ENCODE measurements at regions not wholly inside any gene's neighbourhood (a gene's known extent, or its start where the extent isn't known, plus 50 kb on each side); places are given as distances from the start of the nearest gene placed in this dataset.

GRCh38 chr5:174243904-174244303 lies 198.4 kb downstream of the NSG2 start:
- no peak for DNase-seq
- no peak overlapping the region for H4K5ac ChIP-seq (ENCODE audit: low read length)
- H4K8ac ChIP-seq (ENCODE audit: low read depth, low read length), result no peak overlapping the region
- no peak overlapping the region for H2BK120ac ChIP-seq (ENCODE audit: low read depth, low read length)
- no peaks in the 10 kb centered on the region for H3K36me3 ChIP-seq (ENCODE audit: control insufficient read depth, insufficient read depth, low read length)
- no peak overlapping the region for H3K4ac ChIP-seq (ENCODE audit: low read depth, low read length)
- no peak overlapping the region for H3K4me3 ChIP-seq (ENCODE audit: low read length)
- H3K79me2 ChIP-seq (ENCODE audit: control insufficient read depth, insufficient read depth, low read length), result no peaks in the 10 kb centered on the region
- no peak overlapping the region for H3K56ac ChIP-seq (ENCODE audit: low read length)
- H3K79me1 ChIP-seq (ENCODE audit: low read length), result no peaks in the 10 kb centered on the region
- no peaks in the 10 kb centered on the region for H3K4me1 ChIP-seq (ENCODE audit: control insufficient read depth, low read depth, low read length)
- H2AK5ac ChIP-seq (ENCODE audit: low read length), result no peak overlapping the region
- H3K27me3 ChIP-seq (ENCODE audit: insufficient read depth, low read length, poor library complexity), result no peaks in the 10 kb centered on the region
- H3K9ac ChIP-seq (ENCODE audit: low read length), result no peak overlapping the region
- H2BK15ac ChIP-seq (replicated peaks; ENCODE audit: low read depth), result no peak overlapping the region
- no peak overlapping the region for H3K4me2 ChIP-seq (ENCODE audit: low read length)
- H3K27ac ChIP-seq (ENCODE audit: low read depth, low read length), result no peak overlapping the region
- no CpG with 5 or more reads among the region's 2 CpGs for WGBS (ENCODE audit: extremely low coverage, insufficient coverage, low lambda C conversion rate)
- no peak overlapping the region for H3K23ac ChIP-seq (ENCODE audit: low read length)
- no peak overlapping the region for H3K18ac ChIP-seq (ENCODE audit: low read length)
- H2BK5ac ChIP-seq (ENCODE audit: low read length), result no peak overlapping the region

GRCh38 chr5:174245516-174246075 lies 200.1 kb downstream of the NSG2 start:
- Histone ChIP-seq H2BK15ac (replicated peaks; ENCODE audit: low read depth) (no peak overlapping the region), H3K4ac (ENCODE audit: low read depth, low read length) (no peak overlapping the region), H3K79me1 (ENCODE audit: low read length) (no peaks in the 10 kb centered on the region), H2BK5ac (ENCODE audit: low read length) (no peak overlapping the region), H4K8ac (ENCODE audit: low read depth, low read length) (no peak overlapping the region), H3K18ac (ENCODE audit: low read length) (no peak overlapping the region), H3K23ac (ENCODE audit: low read length) (no peak overlapping the region), H2AK5ac (ENCODE audit: low read length) (no peak overlapping the region), H3K79me2 (ENCODE audit: control insufficient read depth, insufficient read depth, low read length) (no peaks in the 10 kb centered on the region), H3K9ac (ENCODE audit: low read length) (no peak overlapping the region), H3K56ac (ENCODE audit: low read length) (no peak overlapping the region), H3K4me2 (ENCODE audit: low read length) (no peak overlapping the region), H3K27ac (ENCODE audit: low read depth, low read length) (no peak overlapping the region), H3K4me1 (ENCODE audit: control insufficient read depth, low read depth, low read length) (no peaks in the 10 kb centered on the region), H4K5ac (ENCODE audit: low read length) (no peak overlapping the region), H3K36me3 (ENCODE audit: control insufficient read depth, insufficient read depth, low read length) (no peaks in the 10 kb centered on the region), H3K4me3 (ENCODE audit: low read length) (no peak overlapping the region), H3K27me3 (ENCODE audit: insufficient read depth, low read length, poor library complexity) (no peaks in the 10 kb centered on the region), H2BK120ac (ENCODE audit: low read depth, low read length) (no peak overlapping the region)
- WGBS (ENCODE audit: extremely low coverage, insufficient coverage, low lambda C conversion rate), result no CpG with 5 or more reads among the region's 8 CpGs
- DNase-seq, result no peak

- Histone ChIP-seq H3K9ac (ENCODE audit: low read length) (no peak overlapping the region), H3K79me2 (ENCODE audit: control insufficient read depth, insufficient read depth, low read length) (no peaks in the 10 kb centered on the region), H3K27me3 (ENCODE audit: insufficient read depth, low read length, poor library complexity) (no peaks in the 10 kb centered on the region), H3K27ac (ENCODE audit: low read depth, low read length) (no peak overlapping the region), H3K79me1 (ENCODE audit: low read length) (no peaks in the 10 kb centered on the region), H2BK120ac (ENCODE audit: low read depth, low read length) (no peak overlapping the region), H2BK15ac (replicated peaks; ENCODE audit: low read depth) (no peak overlapping the region), H3K36me3 (ENCODE audit: control insufficient read depth, insufficient read depth, low read length) (no peaks in the 10 kb centered on the region), H2AK5ac (ENCODE audit: low read length) (no peak overlapping the region), H4K5ac (ENCODE audit: low read length) (no peak overlapping the region), H3K4me1 (ENCODE audit: control insufficient read depth, low read depth, low read length) (no peaks in the 10 kb centered on the region), H3K4ac (ENCODE audit: low read depth, low read length) (no peak overlapping the region), H3K4me3 (ENCODE audit: low read length) (no peak overlapping the region), H2BK5ac (ENCODE audit: low read length) (no peak overlapping the region), H3K18ac (ENCODE audit: low read length) (no peak overlapping the region), H4K8ac (ENCODE audit: low read depth, low read length) (no peak overlapping the region), H3K56ac (ENCODE audit: low read length) (no peak overlapping the region), H3K4me2 (ENCODE audit: low read length) (no peak overlapping the region), H3K23ac (ENCODE audit: low read length) (no peak overlapping the region)
- DNase-seq, result no peak
- WGBS (ENCODE audit: extremely low coverage, insufficient coverage, low lambda C conversion rate), result no CpG with 5 or more reads among the region's 1 CpG
Measured at GRCh38 chr5:174246743-174247142, 201.2 kb downstream of the NSG2 start.

GRCh38 chr5:174247301-174247700 lies 201.8 kb downstream of the NSG2 start:
- no peak overlapping the region for H3K9ac ChIP-seq (ENCODE audit: low read length)
- no peak overlapping the region for H3K4me3 ChIP-seq (ENCODE audit: low read length)
- H3K79me1 ChIP-seq (ENCODE audit: low read length), result no peaks in the 10 kb centered on the region
- no peak overlapping the region for H3K23ac ChIP-seq (ENCODE audit: low read length)
- H2BK15ac ChIP-seq (replicated peaks; ENCODE audit: low read depth), result no peak overlapping the region
- no peak overlapping the region for H4K5ac ChIP-seq (ENCODE audit: low read length)
- H4K8ac ChIP-seq (ENCODE audit: low read depth, low read length), result no peak overlapping the region
- H3K27ac ChIP-seq (ENCODE audit: low read depth, low read length), result no peak overlapping the region
- H3K4me1 ChIP-seq (ENCODE audit: control insufficient read depth, low read depth, low read length), result no peaks in the 10 kb centered on the region
- DNase-seq, result no peak
- no peaks in the 10 kb centered on the region for H3K79me2 ChIP-seq (ENCODE audit: control insufficient read depth, insufficient read depth, low read length)
- no peaks in the 10 kb centered on the region for H3K36me3 ChIP-seq (ENCODE audit: control insufficient read depth, insufficient read depth, low read length)
- H3K18ac ChIP-seq (ENCODE audit: low read length), result no peak overlapping the region
- no peak overlapping the region for H3K4me2 ChIP-seq (ENCODE audit: low read length)
- WGBS (ENCODE audit: extremely low coverage, insufficient coverage, low lambda C conversion rate), result no CpG with 5 or more reads among the region's 9 CpGs
- no peak overlapping the region for H3K4ac ChIP-seq (ENCODE audit: low read depth, low read length)
- H2BK120ac ChIP-seq (ENCODE audit: low read depth, low read length), result no peak overlapping the region
- H2BK5ac ChIP-seq (ENCODE audit: low read length), result no peak overlapping the region
- H3K56ac ChIP-seq (ENCODE audit: low read length), result no peak overlapping the region
- no peak overlapping the region for H2AK5ac ChIP-seq (ENCODE audit: low read length)
- H3K27me3 ChIP-seq (ENCODE audit: insufficient read depth, low read length, poor library complexity), result no peaks in the 10 kb centered on the region

- no peak overlapping the region for H2BK120ac ChIP-seq (ENCODE audit: low read depth, low read length)
- no peaks in the 10 kb centered on the region for H3K27me3 ChIP-seq (ENCODE audit: insufficient read depth, low read length, poor library complexity)
- H3K18ac ChIP-seq (ENCODE audit: low read length), result no peak overlapping the region
- no peaks in the 10 kb centered on the region for H3K36me3 ChIP-seq (ENCODE audit: control insufficient read depth, insufficient read depth, low read length)
- no peaks in the 10 kb centered on the region for H3K79me1 ChIP-seq (ENCODE audit: low read length)
- no peak overlapping the region for H2BK5ac ChIP-seq (ENCODE audit: low read length)
- H3K27ac ChIP-seq (ENCODE audit: low read depth, low read length), result no peak overlapping the region
- no peak overlapping the region for H3K9ac ChIP-seq (ENCODE audit: low read length)
- H3K56ac ChIP-seq (ENCODE audit: low read length), result no peak overlapping the region
- H4K5ac ChIP-seq (ENCODE audit: low read length), result no peak overlapping the region
- DNase-seq, result no peak
- no peak overlapping the region for H2BK15ac ChIP-seq (replicated peaks; ENCODE audit: low read depth)
- no CpG with 5 or more reads among the region's 5 CpGs for WGBS (ENCODE audit: extremely low coverage, insufficient coverage, low lambda C conversion rate)
- no peaks in the 10 kb centered on the region for H3K79me2 ChIP-seq (ENCODE audit: control insufficient read depth, insufficient read depth, low read length)
- H3K4ac ChIP-seq (ENCODE audit: low read depth, low read length), result no peak overlapping the region
- no peak overlapping the region for H3K4me3 ChIP-seq (ENCODE audit: low read length)
- no peak overlapping the region for H2AK5ac ChIP-seq (ENCODE audit: low read length)
- H3K4me2 ChIP-seq (ENCODE audit: low read length), result no peak overlapping the region
- H3K23ac ChIP-seq (ENCODE audit: low read length), result no peak overlapping the region
- H4K8ac ChIP-seq (ENCODE audit: low read depth, low read length), result no peak overlapping the region
- no peaks in the 10 kb centered on the region for H3K4me1 ChIP-seq (ENCODE audit: control insufficient read depth, low read depth, low read length)
Measured at GRCh38 chr5:174251305-174252000, 205.9 kb downstream of the NSG2 start.

GRCh38 chr5:174252121-174252520 lies 206.6 kb downstream of the NSG2 start:
- no peak overlapping the region for H3K56ac ChIP-seq (ENCODE audit: low read length)
- H3K9ac ChIP-seq (ENCODE audit: low read length), result no peak overlapping the region
- DNase-seq, result no peak
- H2BK15ac ChIP-seq (replicated peaks; ENCODE audit: low read depth), result no peak overlapping the region
- no peak overlapping the region for H3K4me2 ChIP-seq (ENCODE audit: low read length)
- H3K79me1 ChIP-seq (ENCODE audit: low read length), result no peaks in the 10 kb centered on the region
- H3K27ac ChIP-seq (ENCODE audit: low read depth, low read length), result no peak overlapping the region
- no peak overlapping the region for H3K23ac ChIP-seq (ENCODE audit: low read length)
- H2BK5ac ChIP-seq (ENCODE audit: low read length), result no peak overlapping the region
- no peaks in the 10 kb centered on the region for H3K79me2 ChIP-seq (ENCODE audit: control insufficient read depth, insufficient read depth, low read length)
- H2AK5ac ChIP-seq (ENCODE audit: low read length), result no peak overlapping the region
- H2BK120ac ChIP-seq (ENCODE audit: low read depth, low read length), result no peak overlapping the region
- H3K4ac ChIP-seq (ENCODE audit: low read depth, low read length), result no peak overlapping the region
- H3K4me1 ChIP-seq (ENCODE audit: control insufficient read depth, low read depth, low read length), result no peaks in the 10 kb centered on the region
- H3K27me3 ChIP-seq (ENCODE audit: insufficient read depth, low read length, poor library complexity), result no peaks in the 10 kb centered on the region
- H3K36me3 ChIP-seq (ENCODE audit: control insufficient read depth, insufficient read depth, low read length), result no peaks in the 10 kb centered on the region
- H3K4me3 ChIP-seq (ENCODE audit: low read length), result no peak overlapping the region
- no CpG with 5 or more reads among the region's 1 CpG for WGBS (ENCODE audit: extremely low coverage, insufficient coverage, low lambda C conversion rate)
- H4K8ac ChIP-seq (ENCODE audit: low read depth, low read length), result no peak overlapping the region
- H4K5ac ChIP-seq (ENCODE audit: low read length), result no peak overlapping the region
- H3K18ac ChIP-seq (ENCODE audit: low read length), result no peak overlapping the region
